K562 (cell line): ENCODE measurements at regions not wholly inside any gene's neighbourhood (a gene's known extent, or its start where the extent isn't known, plus 50 kb on each side); places are given as distances from the start of the nearest gene placed in this dataset.

Source experiments
- CREB5 ChIP-seq: fragments of 250-450 bp; sonication (Bioruptor Pico); IDR thresholded peaks from 2 replicates; pipeline ENCODE4 v1.5.0; 2020; ENCODE audit warnings: mild to moderate bottlenecking
- FOXM1 ChIP-seq, 2 experiments: fragments of 450-650 bp in 1 of 2; sonication (generic) in 1 of 2; formaldehyde crosslinking in 1 of 2; IDR thresholded peaks; 2 replicates each; pipeline versions ENCODE4 v1.6.1 to v1.9.0; 2017 to 2022; ENCODE audit warnings: low read depth in 2 of 2, mild to moderate bottlenecking in 2 of 2, missing genetic modification reagents in 1 of 2, moderate library complexity in 1 of 2
- GABPB1 ChIP-seq: sonication (generic); formaldehyde crosslinking; IDR thresholded peaks from 2 replicates; pipeline ENCODE4 v1.8.0; 2022; ENCODE audit warnings: mild to moderate bottlenecking, missing genetic modification reagents
- SAFB2 ChIP-seq: fragments of 200-400 bp; formaldehyde crosslinking; IDR thresholded peaks from 2 replicates; pipeline ENCODE4 v1.6.1; 2018; ENCODE audit warnings: borderline replicate concordance, low read length, low read depth, moderate library complexity; ENCODE audit not compliant: severe bottlenecking
- SMAD2 ChIP-seq: fragments of 150-350 bp; IDR thresholded peaks from 2 replicates; pipeline ENCODE4 v1.6.1; 2014; ENCODE audit warnings: low read depth, mild to moderate bottlenecking, low read length
- ZNF780A ChIP-seq: fragments of 250-450 bp; sonication (Bioruptor Pico); IDR thresholded peaks from 2 replicates; pipeline ENCODE4 v1.5.0; 2021; ENCODE audit warnings: mild to moderate bottlenecking
- TF ChIP-seq, protein P1 (sequence below): fragments of 250-450 bp; sonication (Bioruptor Pico); IDR thresholded peaks from 2 replicates; pipeline ENCODE4 v1.5.0; 2021; ENCODE audit warnings: mild to moderate bottlenecking, moderate library complexity
- TF ChIP-seq, protein P2 (sequence below): fragments of 150-350 bp; IDR thresholded peaks from 2 replicates; pipeline ENCODE4 v1.6.1; 2014; ENCODE audit warnings: low read depth, mild to moderate bottlenecking, low read length, borderline replicate concordance
- TF ChIP-seq, protein P3 (sequence below): sonication (generic); formaldehyde crosslinking; IDR thresholded peaks from 2 replicates; pipeline ENCODE4 v1.8.1; 2023; ENCODE audit warnings: mild to moderate bottlenecking, missing genetic modification reagents

- TF ChIP-seq, protein P1, sequence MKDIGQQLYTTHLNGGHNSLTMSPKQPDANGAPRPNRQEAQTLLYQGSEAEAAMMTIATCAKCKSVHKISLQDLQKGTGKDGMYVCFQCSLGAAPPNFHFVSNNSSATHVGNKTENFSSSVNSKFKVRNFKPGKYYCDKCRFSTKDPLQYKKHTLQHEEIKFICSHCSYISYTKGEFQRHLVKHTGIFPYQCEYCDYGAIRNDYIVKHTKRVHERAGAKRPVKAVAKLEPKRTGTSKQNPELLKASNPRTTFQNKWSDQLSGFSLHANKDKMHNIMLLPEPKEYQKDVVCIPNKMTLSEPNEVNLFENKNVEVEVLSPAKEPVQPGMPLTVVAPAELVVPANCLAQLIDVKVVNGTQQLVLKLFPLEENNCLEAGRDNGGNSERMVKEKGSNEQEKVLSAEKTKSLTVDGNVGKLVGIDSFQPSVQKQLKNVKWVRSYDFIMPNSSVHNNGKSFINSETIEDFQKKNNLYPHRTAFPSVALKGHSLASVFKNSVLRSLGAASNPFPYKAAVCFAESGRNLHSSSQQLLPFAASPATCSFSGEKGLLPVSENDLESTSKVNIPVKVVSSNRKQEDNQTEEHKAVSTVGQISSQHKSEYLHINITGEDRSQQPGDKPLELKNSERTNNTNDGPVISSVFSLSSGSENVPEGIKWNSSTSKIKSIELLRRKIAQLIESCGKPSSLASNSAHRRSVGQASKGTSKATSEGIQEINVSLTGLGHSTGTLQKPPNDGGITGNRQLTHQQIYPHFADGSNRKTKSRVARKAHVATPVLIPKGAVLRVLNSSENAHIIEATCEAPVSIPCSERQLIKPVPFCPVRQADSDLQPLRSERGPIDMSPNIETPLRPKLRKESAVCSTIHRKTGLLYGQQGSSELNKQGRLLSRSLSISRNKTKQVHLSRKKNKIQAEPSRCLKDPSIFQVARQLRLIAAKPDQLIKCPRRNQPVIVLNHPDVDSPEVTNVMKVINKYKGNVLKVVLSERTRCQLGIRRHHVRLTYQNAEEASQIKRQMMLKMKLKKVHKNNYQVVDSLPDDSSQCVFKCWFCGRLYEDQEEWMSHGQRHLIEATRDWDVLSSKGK (CRISPR knock-in tag): no peak
- TF ChIP-seq ZNF780A (CRISPR knock-in tag) (no peak), SMAD2 (no peak), FOXM1 (IDR thresholded peaks at IDR 0.05; ENCODE audit: low read depth) (no peak), FOXM1 (CRISPR knock-in tag; IDR thresholded peaks at IDR 0.05; ENCODE audit: low read depth) (no peak), GABPB1 (CRISPR knock-in tag) (no peak), CREB5 (no peak), SAFB2 (no peak)
- TF ChIP-seq, protein P2, sequence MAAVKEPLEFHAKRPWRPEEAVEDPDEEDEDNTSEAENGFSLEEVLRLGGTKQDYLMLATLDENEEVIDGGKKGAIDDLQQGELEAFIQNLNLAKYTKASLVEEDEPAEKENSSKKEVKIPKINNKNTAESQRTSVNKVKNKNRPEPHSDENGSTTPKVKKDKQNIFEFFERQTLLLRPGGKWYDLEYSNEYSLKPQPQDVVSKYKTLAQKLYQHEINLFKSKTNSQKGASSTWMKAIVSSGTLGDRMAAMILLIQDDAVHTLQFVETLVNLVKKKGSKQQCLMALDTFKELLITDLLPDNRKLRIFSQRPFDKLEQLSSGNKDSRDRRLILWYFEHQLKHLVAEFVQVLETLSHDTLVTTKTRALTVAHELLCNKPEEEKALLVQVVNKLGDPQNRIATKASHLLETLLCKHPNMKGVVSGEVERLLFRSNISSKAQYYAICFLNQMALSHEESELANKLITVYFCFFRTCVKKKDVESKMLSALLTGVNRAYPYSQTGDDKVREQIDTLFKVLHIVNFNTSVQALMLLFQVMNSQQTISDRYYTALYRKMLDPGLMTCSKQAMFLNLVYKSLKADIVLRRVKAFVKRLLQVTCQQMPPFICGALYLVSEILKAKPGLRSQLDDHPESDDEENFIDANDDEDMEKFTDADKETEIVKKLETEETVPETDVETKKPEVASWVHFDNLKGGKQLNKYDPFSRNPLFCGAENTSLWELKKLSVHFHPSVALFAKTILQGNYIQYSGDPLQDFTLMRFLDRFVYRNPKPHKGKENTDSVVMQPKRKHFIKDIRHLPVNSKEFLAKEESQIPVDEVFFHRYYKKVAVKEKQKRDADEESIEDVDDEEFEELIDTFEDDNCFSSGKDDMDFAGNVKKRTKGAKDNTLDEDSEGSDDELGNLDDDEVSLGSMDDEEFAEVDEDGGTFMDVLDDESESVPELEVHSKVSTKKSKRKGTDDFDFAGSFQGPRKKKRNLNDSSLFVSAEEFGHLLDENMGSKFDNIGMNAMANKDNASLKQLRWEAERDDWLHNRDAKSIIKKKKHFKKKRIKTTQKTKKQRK: no peak
- TF ChIP-seq, protein P3, sequence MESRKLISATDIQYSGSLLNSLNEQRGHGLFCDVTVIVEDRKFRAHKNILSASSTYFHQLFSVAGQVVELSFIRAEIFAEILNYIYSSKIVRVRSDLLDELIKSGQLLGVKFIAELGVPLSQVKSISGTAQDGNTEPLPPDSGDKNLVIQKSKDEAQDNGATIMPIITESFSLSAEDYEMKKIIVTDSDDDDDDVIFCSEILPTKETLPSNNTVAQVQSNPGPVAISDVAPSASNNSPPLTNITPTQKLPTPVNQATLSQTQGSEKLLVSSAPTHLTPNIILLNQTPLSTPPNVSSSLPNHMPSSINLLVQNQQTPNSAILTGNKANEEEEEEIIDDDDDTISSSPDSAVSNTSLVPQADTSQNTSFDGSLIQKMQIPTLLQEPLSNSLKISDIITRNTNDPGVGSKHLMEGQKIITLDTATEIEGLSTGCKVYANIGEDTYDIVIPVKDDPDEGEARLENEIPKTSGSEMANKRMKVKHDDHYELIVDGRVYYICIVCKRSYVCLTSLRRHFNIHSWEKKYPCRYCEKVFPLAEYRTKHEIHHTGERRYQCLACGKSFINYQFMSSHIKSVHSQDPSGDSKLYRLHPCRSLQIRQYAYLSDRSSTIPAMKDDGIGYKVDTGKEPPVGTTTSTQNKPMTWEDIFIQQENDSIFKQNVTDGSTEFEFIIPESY (CRISPR knock-in tag): no peak
These were observed 366.2 kb downstream of the TNS1 start (continued) for GRCh38 chr2:217636578-217636977.
